ENCODE measurements at regions not wholly inside any gene's neighbourhood (a gene's known extent, or its start where the extent isn't known, plus 50 kb on each side); places are given as distances from the start of the nearest gene placed in this dataset.
"Not testable (repeated sequence)": the region's sequence is repeated elsewhere in the genome, so short reads cannot be mapped to it uniquely, and the experiment has no call there.

GRCh38 chr10:8830048-8830447 is 775.6 kb downstream of the GATA3 start:
- DNase-seq: no peak

GRCh38 chr10:8830876-8831275 is 776.4 kb downstream of the GATA3 start:
- no peak for DNase-seq

- DNase-seq: no peak
Measured at GRCh38 chr10:8835453-8836167, 781.1 kb downstream of the GATA3 start.

- DNase-seq: no peak
Measured at GRCh38 chr10:8840356-8840755, 785.9 kb downstream of the GATA3 start.

- DNase-seq: no peak
Measured at GRCh38 chr10:8844141-8844540, 789.7 kb downstream of the GATA3 start.

- DNase-seq: no peak
Measured at GRCh38 chr10:8852546-8852945, 798.1 kb downstream of the GATA3 start.

GRCh38 chr10:8853048-8853447 is 798.6 kb downstream of the GATA3 start:
- DNase-seq: no peak

GRCh38 chr10:8868924-8869323 is 814.4 kb downstream of the GATA3 start:
- not testable (repeated sequence) for DNase-seq

GRCh38 chr10:8873310-8873709 is 818.8 kb downstream of the GATA3 start:
- no peak for DNase-seq

GRCh38 chr10:8874268-8874667 is 819.8 kb downstream of the GATA3 start:
- DNase-seq: no peak

- no peak for DNase-seq
Measured at GRCh38 chr10:8874972-8875371, 820.5 kb downstream of the GATA3 start.

GRCh38 chr10:8876171-8876570 is 821.7 kb downstream of the GATA3 start:
- DNase-seq: no peak

GRCh38 chr10:8889538-8889937 is 835.0 kb downstream of the GATA3 start:
- DNase-seq: no peak

- no peak for DNase-seq
Measured at GRCh38 chr10:8893102-8893501, 838.6 kb downstream of the GATA3 start.

- DNase-seq: no peak
Measured at GRCh38 chr10:8894148-8894547, 839.7 kb downstream of the GATA3 start.

- no peak for DNase-seq
Measured at GRCh38 chr10:8897769-8898168, 843.3 kb downstream of the GATA3 start.

GRCh38 chr10:8898745-8899330 is 844.4 kb downstream of the GATA3 start:
- no peak for DNase-seq

- DNase-seq: no peak
Measured at GRCh38 chr10:8902926-8903325, 848.4 kb downstream of the GATA3 start.

- no peak for DNase-seq
Measured at GRCh38 chr10:8908013-8908412, 853.5 kb downstream of the GATA3 start.

- no peak for DNase-seq
Measured at GRCh38 chr10:8910314-8910713, 855.8 kb downstream of the GATA3 start.

GRCh38 chr10:8911032-8911431 is 856.5 kb downstream of the GATA3 start:
- no peak for DNase-seq

GRCh38 chr10:8912108-8912507 is 857.6 kb downstream of the GATA3 start:
- DNase-seq: no peak

- no peak for DNase-seq
Measured at GRCh38 chr10:8913720-8914119, 859.2 kb downstream of the GATA3 start.

- DNase-seq: no peak
Measured at GRCh38 chr10:8919280-8919679, 864.8 kb downstream of the GATA3 start.

- no peak for DNase-seq
Measured at GRCh38 chr10:8921568-8921967, 867.1 kb downstream of the GATA3 start.
